HEK293 (cell line): ENCODE measurements at regions not wholly inside any gene's neighbourhood (a gene's known extent, or its start where the extent isn't known, plus 50 kb on each side); places are given as distances from the start of the nearest gene placed in this dataset.

Experiments used
- CTCF ChIA-PET: fragments of 350-600 bp; formaldehyde crosslinking; extraction: SDS; loops from one replicate; lab custom pipeline; 2021; ENCODE audit warnings: antibody characterized with exemption; lab: Yijun Ruan, JAX
- POLR2A ChIA-PET: fragments of 300-600 bp; formaldehyde crosslinking; extraction: SDS; loops from one replicate; lab custom pipeline; 2020; ENCODE audit warnings: antibody characterized with exemption, inconsistent platforms; lab: Yijun Ruan, JAX
- H3K27ac ChIP-seq: fragments of 200-500 bp; sonication (Bioruptor generic); 2 replicates; pipeline ENCODE4 v1.5.1; 2014; ENCODE audit warnings: low read depth, low read length, control low read depth, inconsistent platforms; ENCODE audit errors: extremely low read depth
- H3K36me3 ChIP-seq, 2 experiments: fragments of 200-500 bp in 1 of 2; sonication (Bioruptor generic) in 1 of 2; 1 replicate in 1 of 2; 2 replicates in 1 of 2; pipeline ENCODE4 v1.5.1; 2014 to 2017; ENCODE audit warnings: inconsistent platforms in 2 of 2, low read length in 2 of 2; ENCODE audit not compliant: control insufficient read depth in 2 of 2, insufficient read depth in 1 of 2
- H3K4me1 ChIP-seq: fragments of 200-500 bp; sonication (Bioruptor generic); 2 replicates; pipeline ENCODE4 v1.5.1; 2014; ENCODE audit warnings: mild to moderate bottlenecking, low read length, inconsistent platforms; ENCODE audit not compliant: control insufficient read depth, insufficient read depth
- H3K4me3 ChIP-seq: 2 replicates; pipeline ENCODE4 v1.5.1; 2011; ENCODE audit warnings: low read depth, mild to moderate bottlenecking, control low read depth, low read length, moderate library complexity
- H3K9me3 ChIP-seq: fragments of 200-500 bp; sonication (Bioruptor generic); 2 replicates; pipeline ENCODE4 v1.5.1; 2014; ENCODE audit warnings: low read depth, low read length, inconsistent platforms; ENCODE audit not compliant: control insufficient read depth, insufficient read depth
- AEBP2 ChIP-seq: fragments of 450-650 bp; formaldehyde crosslinking; IDR thresholded peaks from 2 replicates; pipeline ENCODE4 v1.5.1; 2016; ENCODE audit warnings: missing biosample characterization, missing genetic modification characterization, borderline replicate concordance
- MZF1 ChIP-seq: fragments of 450-650 bp; formaldehyde crosslinking; IDR thresholded peaks from 2 replicates; pipeline ENCODE4 v1.5.1; 2017; ENCODE audit warnings: missing biosample characterization, missing genetic modification characterization, borderline replicate concordance
- REST ChIP-seq: fragments of 450-650 bp; formaldehyde crosslinking; IDR thresholded peaks from 2 replicates; pipeline ENCODE4 v1.5.1; 2016; ENCODE audit warnings: missing biosample characterization, missing genetic modification characterization
- ZNF146 ChIP-seq: fragments of 450-650 bp; formaldehyde crosslinking; IDR thresholded peaks from 2 replicates; pipeline ENCODE4 v1.5.1; 2016; ENCODE audit warnings: missing biosample characterization, missing genetic modification characterization
- ZNF23 ChIP-seq: fragments of 450-650 bp; formaldehyde crosslinking; IDR thresholded peaks from 2 replicates; pipeline ENCODE4 v1.5.1; 2016; ENCODE audit warnings: missing biosample characterization, missing genetic modification characterization, borderline replicate concordance
- ZNF292 ChIP-seq: fragments of 450-650 bp; formaldehyde crosslinking; IDR thresholded peaks from 2 replicates; pipeline ENCODE4 v1.5.1; 2016; ENCODE audit warnings: low read depth, missing biosample characterization, missing genetic modification characterization, borderline replicate concordance
- ZNF324 ChIP-seq: fragments of 450-650 bp; formaldehyde crosslinking; IDR thresholded peaks from 2 replicates; pipeline ENCODE4 v1.5.1; 2016; ENCODE audit warnings: missing biosample characterization, missing genetic modification characterization
- ZNF362 ChIP-seq: fragments of 450-650 bp; formaldehyde crosslinking; IDR thresholded peaks from 2 replicates; pipeline ENCODE4 v1.5.1; 2016; ENCODE audit warnings: missing biosample characterization, missing genetic modification characterization
- ZNF394 ChIP-seq: fragments of 450-650 bp; formaldehyde crosslinking; IDR thresholded peaks from 2 replicates; pipeline ENCODE4 v1.5.1; 2016; ENCODE audit warnings: missing biosample characterization, missing genetic modification characterization, mild to moderate bottlenecking, moderate library complexity, borderline replicate concordance
- ZNF510 ChIP-seq: fragments of 450-650 bp; formaldehyde crosslinking; IDR thresholded peaks from 2 replicates; pipeline ENCODE4 v1.5.1; 2018; ENCODE audit warnings: mild to moderate bottlenecking, missing genetic modification characterization, missing biosample characterization; ENCODE audit not compliant: insufficient replicate concordance
- ZNF610 ChIP-seq: fragments of 450-650 bp; formaldehyde crosslinking; IDR thresholded peaks from 2 replicates; pipeline ENCODE4 v1.5.1; 2016; ENCODE audit warnings: missing biosample characterization, missing genetic modification characterization, borderline replicate concordance
- ZNF626 ChIP-seq: fragments of 450-650 bp; sonication (Bioruptor Pico); formaldehyde crosslinking; IDR thresholded peaks from 2 replicates; pipeline ENCODE4 v1.5.1; 2018; ENCODE audit warnings: missing biosample characterization, missing genetic modification characterization, inconsistent platforms
- ZNF629 ChIP-seq: fragments of 450-650 bp; formaldehyde crosslinking; IDR thresholded peaks from 2 replicates; pipeline ENCODE4 v1.5.1; 2017; ENCODE audit warnings: missing biosample characterization, missing genetic modification characterization
- ZNF639 ChIP-seq: fragments of 450-650 bp; formaldehyde crosslinking; IDR thresholded peaks from 2 replicates; pipeline ENCODE4 v1.5.1; 2016; ENCODE audit warnings: missing biosample characterization, missing genetic modification characterization
- ZNF664 ChIP-seq: fragments of 450-650 bp; formaldehyde crosslinking; IDR thresholded peaks from 2 replicates; pipeline ENCODE4 v1.5.1; 2016; ENCODE audit warnings: missing biosample characterization, missing genetic modification characterization
- ZNF792 ChIP-seq: fragments of 450-650 bp; formaldehyde crosslinking; IDR thresholded peaks from 2 replicates; pipeline ENCODE4 v1.5.1; 2016; ENCODE audit warnings: missing biosample characterization, missing genetic modification characterization
- TF ChIP-seq, protein P1 (sequence below): fragments of 450-650 bp; formaldehyde crosslinking; conservative IDR thresholded peaks from 2 replicates; pipeline ENCODE4 v1.5.1; 2016; ENCODE audit warnings: low read depth, missing biosample characterization, missing genetic modification characterization
- TF ChIP-seq, protein P2 (sequence below): fragments of 450-650 bp; formaldehyde crosslinking; conservative IDR thresholded peaks from 2 replicates; pipeline ENCODE4 v1.5.1; 2016; ENCODE audit warnings: low read depth, missing biosample characterization, missing genetic modification characterization
- TF ChIP-seq, protein P3 (sequence below): fragments of 450-650 bp; formaldehyde crosslinking; IDR thresholded peaks from 2 replicates; pipeline ENCODE4 v1.5.1; 2017; ENCODE audit warnings: missing biosample characterization, missing genetic modification characterization

- CTCF ChIA-PET: no interaction called here
- no peak overlapping the region for H3K4me3 ChIP-seq
- POLR2A ChIA-PET: no interaction called here
- H3K9me3 ChIP-seq: no peaks in the 10 kb centered on the region
- H3K27ac ChIP-seq: no peak overlapping the region
- H3K36me3 ChIP-seq: no peaks in the 10 kb centered on the region
- no peaks in the 10 kb centered on the region for H3K4me1 ChIP-seq
- TF ChIP-seq ZNF626 (tag by site-specific recombination) (no peak), ZNF292 (tag by site-specific recombination) (no peak), ZNF23 (tag by site-specific recombination) (no peak), REST (no peak), ZNF792 (no peak), ZNF146 (tag by site-specific recombination) (no peak), ZNF510 (tag by site-specific recombination) (no peak), MZF1 (tag by site-specific recombination) (no peak), ZNF664 (tag by site-specific recombination) (no peak), ZNF629 (tag by site-specific recombination) (no peak), ZNF324 (tag by site-specific recombination) (no peak), AEBP2 (tag by site-specific recombination) (no peak), ZNF639 (tag by site-specific recombination) (no peak), ZNF610 (tag by site-specific recombination) (no peak), ZNF394 (no peak), ZNF362 (no peak)
- TF ChIP-seq, protein P1, sequence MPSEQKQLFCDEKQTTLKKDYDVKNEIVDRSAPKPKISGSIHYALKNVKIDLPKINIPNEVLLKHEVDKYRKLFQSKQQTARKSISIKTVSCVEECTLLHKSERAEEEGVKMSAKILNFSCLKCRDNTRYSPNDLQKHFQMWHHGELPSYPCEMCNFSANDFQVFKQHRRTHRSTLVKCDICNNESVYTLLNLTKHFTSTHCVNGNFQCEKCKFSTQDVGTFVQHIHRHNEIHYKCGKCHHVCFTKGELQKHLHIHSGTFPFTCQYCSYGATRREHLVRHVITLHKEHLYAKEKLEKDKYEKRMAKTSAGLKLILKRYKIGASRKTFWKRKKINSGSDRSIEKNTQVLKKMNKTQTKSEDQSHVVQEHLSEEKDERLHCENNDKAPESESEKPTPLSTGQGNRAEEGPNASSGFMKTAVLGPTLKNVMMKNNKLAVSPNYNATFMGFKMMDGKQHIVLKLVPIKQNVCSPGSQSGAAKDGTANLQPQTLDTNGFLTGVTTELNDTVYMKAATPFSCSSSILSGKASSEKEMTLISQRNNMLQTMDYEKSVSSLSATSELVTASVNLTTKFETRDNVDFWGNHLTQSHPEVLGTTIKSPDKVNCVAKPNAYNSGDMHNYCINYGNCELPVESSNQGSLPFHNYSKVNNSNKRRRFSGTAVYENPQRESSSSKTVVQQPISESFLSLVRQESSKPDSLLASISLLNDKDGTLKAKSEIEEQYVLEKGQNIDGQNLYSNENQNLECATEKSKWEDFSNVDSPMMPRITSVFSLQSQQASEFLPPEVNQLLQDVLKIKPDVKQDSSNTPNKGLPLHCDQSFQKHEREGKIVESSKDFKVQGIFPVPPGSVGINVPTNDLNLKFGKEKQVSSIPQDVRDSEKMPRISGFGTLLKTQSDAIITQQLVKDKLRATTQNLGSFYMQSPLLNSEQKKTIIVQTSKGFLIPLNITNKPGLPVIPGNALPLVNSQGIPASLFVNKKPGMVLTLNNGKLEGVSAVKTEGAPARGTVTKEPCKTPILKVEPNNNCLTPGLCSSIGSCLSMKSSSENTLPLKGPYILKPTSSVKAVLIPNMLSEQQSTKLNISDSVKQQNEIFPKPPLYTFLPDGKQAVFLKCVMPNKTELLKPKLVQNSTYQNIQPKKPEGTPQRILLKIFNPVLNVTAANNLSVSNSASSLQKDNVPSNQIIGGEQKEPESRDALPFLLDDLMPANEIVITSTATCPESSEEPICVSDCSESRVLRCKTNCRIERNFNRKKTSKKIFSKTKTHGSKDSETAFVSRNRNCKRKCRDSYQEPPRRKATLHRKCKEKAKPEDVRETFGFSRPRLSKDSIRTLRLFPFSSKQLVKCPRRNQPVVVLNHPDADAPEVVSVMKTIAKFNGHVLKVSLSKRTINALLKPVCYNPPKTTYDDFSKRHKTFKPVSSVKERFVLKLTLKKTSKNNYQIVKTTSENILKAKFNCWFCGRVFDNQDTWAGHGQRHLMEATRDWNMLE: no peak
- TF ChIP-seq, protein P2, sequence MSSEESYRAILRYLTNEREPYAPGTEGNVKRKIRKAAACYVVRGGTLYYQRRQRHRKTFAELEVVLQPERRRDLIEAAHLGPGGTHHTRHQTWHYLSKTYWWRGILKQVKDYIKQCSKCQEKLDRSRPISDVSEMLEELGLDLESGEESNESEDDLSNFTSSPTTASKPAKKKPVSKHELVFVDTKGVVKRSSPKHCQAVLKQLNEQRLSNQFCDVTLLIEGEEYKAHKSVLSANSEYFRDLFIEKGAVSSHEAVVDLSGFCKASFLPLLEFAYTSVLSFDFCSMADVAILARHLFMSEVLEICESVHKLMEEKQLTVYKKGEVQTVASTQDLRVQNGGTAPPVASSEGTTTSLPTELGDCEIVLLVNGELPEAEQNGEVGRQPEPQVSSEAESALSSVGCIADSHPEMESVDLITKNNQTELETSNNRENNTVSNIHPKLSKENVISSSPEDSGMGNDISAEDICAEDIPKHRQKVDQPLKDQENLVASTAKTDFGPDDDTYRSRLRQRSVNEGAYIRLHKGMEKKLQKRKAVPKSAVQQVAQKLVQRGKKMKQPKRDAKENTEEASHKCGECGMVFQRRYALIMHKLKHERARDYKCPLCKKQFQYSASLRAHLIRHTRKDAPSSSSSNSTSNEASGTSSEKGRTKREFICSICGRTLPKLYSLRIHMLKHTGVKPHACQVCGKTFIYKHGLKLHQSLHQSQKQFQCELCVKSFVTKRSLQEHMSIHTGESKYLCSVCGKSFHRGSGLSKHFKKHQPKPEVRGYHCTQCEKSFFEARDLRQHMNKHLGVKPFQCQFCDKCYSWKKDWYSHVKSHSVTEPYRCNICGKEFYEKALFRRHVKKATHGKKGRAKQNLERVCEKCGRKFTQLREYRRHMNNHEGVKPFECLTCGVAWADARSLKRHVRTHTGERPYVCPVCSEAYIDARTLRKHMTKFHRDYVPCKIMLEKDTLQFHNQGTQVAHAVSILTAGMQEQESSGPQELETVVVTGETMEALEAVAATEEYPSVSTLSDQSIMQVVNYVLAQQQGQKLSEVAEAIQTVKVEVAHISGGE: no peak
- TF ChIP-seq, protein P3, sequence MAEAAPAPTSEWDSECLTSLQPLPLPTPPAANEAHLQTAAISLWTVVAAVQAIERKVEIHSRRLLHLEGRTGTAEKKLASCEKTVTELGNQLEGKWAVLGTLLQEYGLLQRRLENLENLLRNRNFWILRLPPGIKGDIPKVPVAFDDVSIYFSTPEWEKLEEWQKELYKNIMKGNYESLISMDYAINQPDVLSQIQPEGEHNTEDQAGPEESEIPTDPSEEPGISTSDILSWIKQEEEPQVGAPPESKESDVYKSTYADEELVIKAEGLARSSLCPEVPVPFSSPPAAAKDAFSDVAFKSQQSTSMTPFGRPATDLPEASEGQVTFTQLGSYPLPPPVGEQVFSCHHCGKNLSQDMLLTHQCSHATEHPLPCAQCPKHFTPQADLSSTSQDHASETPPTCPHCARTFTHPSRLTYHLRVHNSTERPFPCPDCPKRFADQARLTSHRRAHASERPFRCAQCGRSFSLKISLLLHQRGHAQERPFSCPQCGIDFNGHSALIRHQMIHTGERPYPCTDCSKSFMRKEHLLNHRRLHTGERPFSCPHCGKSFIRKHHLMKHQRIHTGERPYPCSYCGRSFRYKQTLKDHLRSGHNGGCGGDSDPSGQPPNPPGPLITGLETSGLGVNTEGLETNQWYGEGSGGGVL (tag by site-specific recombination): no peak
Measured at GRCh38 chr3:132964266-132964665, 73.9 kb upstream of the TMEM108 start.
